GM12878 (cell line): ENCODE measurements at regions not wholly inside any gene's neighbourhood (a gene's known extent, or its start where the extent isn't known, plus 50 kb on each side); places are given as distances from the start of the nearest gene placed in this dataset.

Experiments used
- ATAC-seq: fragments of 200-7000 bp; cut with Tn5 transposase; 3 replicates; pipeline ENCODE4 v1.9.1; 2020; ENCODE audit warnings: mild to moderate bottlenecking, moderate library complexity
- BruUV-seq: library from RNA; stranded (reverse); fragments of 400-500 nt; replicated peaks from 2 replicates; lab custom pipeline; 2021; lab: Mats Ljungman, UMichigan
- CTCF ChIA-PET: fragments of 300-600 bp; sonication (Branson Sonifier 250); formaldehyde crosslinking; extraction: SDS; loops from one replicate; lab custom pipeline; 2021; ENCODE audit warnings: inconsistent platforms; lab: Yijun Ruan, JAX
- POLR2A ChIA-PET: fragments of 350-600 bp; formaldehyde crosslinking; extraction: SDS; loops from one replicate; lab custom pipeline; 2021; ENCODE audit warnings: inconsistent platforms; lab: Charles Lee
- RAD21 ChIA-PET: fragments of 300-600 bp; sonication (Branson Sonifier 250); formaldehyde crosslinking; loops from one replicate; lab custom pipeline; 2023; ENCODE audit warnings: antibody characterized with exemption; ENCODE audit not compliant: unreplicated experiment; lab: Charles Lee
- SMC1A ChIA-PET: fragments of 300-600 bp; sonication (Branson Sonifier 250); formaldehyde crosslinking; loops from one replicate; lab custom pipeline; 2023; ENCODE audit not compliant: unreplicated experiment, uncharacterized antibody; lab: Charles Lee
- DNase-seq: peaks from one replicate; pipeline ENCODE4 v3.0.0-alpha.2; 2011; ENCODE audit warnings: low read depth, low spot score
- FAIRE-seq: peaks from 3 replicates; lab custom pipeline; 2011; peaks lifted over from hg19 to GRCh38; lab: Jason Lieb, UNC
- H2AFZ ChIP-seq: 2 replicates; pipeline ENCODE4 v1.6.0; 2011; ENCODE audit warnings: low read depth, low read length, control low read depth; ENCODE audit not compliant: control insufficient read depth
- H3K27ac ChIP-seq: 2 replicates; pipeline ENCODE4 v1.5.1; 2011; ENCODE audit warnings: control low read depth; ENCODE audit not compliant: control insufficient read depth, insufficient read depth
- H3K27me3 ChIP-seq, 2 experiments: replicated peaks in 1 of 2; 2 replicates each; pipeline versions ENCODE4 v1.6.0 to v1.6.1; 2011; ENCODE audit warnings: low read length in 1 of 2; ENCODE audit not compliant: control insufficient read depth in 2 of 2, insufficient read depth in 2 of 2
- H3K36me3 ChIP-seq, 2 experiments: 2 replicates each; pipeline ENCODE4 v1.5.1; 2011; ENCODE audit warnings: low read length in 1 of 2; ENCODE audit not compliant: control insufficient read depth in 2 of 2, insufficient read depth in 2 of 2
- H3K4me1 ChIP-seq: 2 replicates; pipeline ENCODE4 v1.6.1; 2011; ENCODE audit warnings: mild to moderate bottlenecking, low read length, moderate library complexity, mixed read lengths; ENCODE audit not compliant: control insufficient read depth, insufficient read depth
- H3K4me2 ChIP-seq: 2 replicates; pipeline ENCODE4 v1.6.0; 2011; ENCODE audit warnings: control low read depth; ENCODE audit not compliant: control insufficient read depth, insufficient read depth
- H3K4me3 ChIP-seq: fragments of 200-600 bp; sonication (generic); 2 replicates; pipeline ENCODE4 v1.5.1; 2016
- H3K79me2 ChIP-seq: 2 replicates; pipeline ENCODE4 v1.6.0; 2011; ENCODE audit warnings: low read length; ENCODE audit not compliant: control insufficient read depth, insufficient read depth
- H3K9ac ChIP-seq: 2 replicates; pipeline ENCODE4 v1.8.0; 2011; ENCODE audit warnings: low read length, control low read depth, mixed read lengths; ENCODE audit not compliant: control insufficient read depth, insufficient read depth
- H3K9me3 ChIP-seq: replicated peaks from 3 replicates; pipeline ENCODE4 v1.5.1; 2011; ENCODE audit warnings: mild to moderate bottlenecking, low read length; ENCODE audit not compliant: control insufficient read depth, insufficient read depth
- H4K20me1 ChIP-seq: 2 replicates; pipeline ENCODE4 v1.6.0; 2011; ENCODE audit not compliant: control insufficient read depth, insufficient read depth
- NR2F1 ChIP-seq: fragments of 450-650 bp; conservative IDR thresholded peaks from 2 replicates; pipeline ENCODE4 v1.6.1; 2017; ENCODE audit warnings: mild to moderate bottlenecking
- RCOR1 ChIP-seq: conservative IDR thresholded peaks from 2 replicates; pipeline ENCODE4 v1.6.1; 2012; ENCODE audit warnings: low read depth, low read length, improper control_type of control experiment
- YY1 ChIP-seq: IDR thresholded peaks from 2 replicates; pipeline ENCODE4 v1.6.1; 2011; ENCODE audit warnings: low read depth, mild to moderate bottlenecking, low read length
- ZNF217 ChIP-seq: fragments of 450-650 bp; IDR thresholded peaks from 2 replicates; pipeline ENCODE4 v1.6.1; 2017; ENCODE audit warnings: antibody characterized with exemption, mild to moderate bottlenecking
- ZZZ3 ChIP-seq: IDR thresholded peaks from 2 replicates; pipeline ENCODE4 v1.6.1; 2011; ENCODE audit warnings: low read depth; ENCODE audit not compliant: control insufficient read depth, insufficient read length
- WGBS: methylation state at CpG from one replicate; pipeline ENCODE4 v1.1.6; 2016; ENCODE audit warnings: low lambda C conversion rate; ENCODE audit not compliant: insufficient replicate concordance, insufficient coverage; ENCODE audit errors: missing lambda C conversion rate; 5-methylcytosine and 5-hydroxymethylcytosine counted together
- in situ Hi-C: fragments of 300-500 bp; cut with MboI; formaldehyde crosslinking; loops from 9 replicates; pipeline ENCODE4 v1.14.3; 2018; ENCODE audit warnings: mixed read lengths
- intact Hi-C: fragments of 100-400 bp; cut with micrococcal nuclease; formaldehyde crosslinking; loops from one replicate; pipeline ENCODE4 v1.14.2; 2022; ENCODE audit not compliant: unreplicated experiment
- TF ChIP-seq, protein P1 (sequence below): fragments of 150-350 bp; IDR thresholded peaks from 2 replicates; pipeline ENCODE4 v1.6.1; 2016; ENCODE audit warnings: low read depth, low read length
- TF ChIP-seq, protein P2 (sequence below): fragments of 450-650 bp; IDR thresholded peaks from 2 replicates; pipeline ENCODE4 v1.6.1; 2018; ENCODE audit warnings: mild to moderate bottlenecking, low read depth, moderate library complexity; ENCODE audit not compliant: partially characterized antibody
- TF ChIP-seq, protein P3 (sequence below): IDR thresholded peaks from 2 replicates; pipeline ENCODE4 v1.6.1; 2011; ENCODE audit warnings: mild to moderate bottlenecking, low read depth, low read length, moderate library complexity; ENCODE audit not compliant: insufficient replicate concordance
- TF ChIP-seq, protein P4 (sequence below): fragments of 450-650 bp; IDR thresholded peaks from 2 replicates; pipeline ENCODE4 v1.6.1; 2017; ENCODE audit warnings: mild to moderate bottlenecking

DNA sequence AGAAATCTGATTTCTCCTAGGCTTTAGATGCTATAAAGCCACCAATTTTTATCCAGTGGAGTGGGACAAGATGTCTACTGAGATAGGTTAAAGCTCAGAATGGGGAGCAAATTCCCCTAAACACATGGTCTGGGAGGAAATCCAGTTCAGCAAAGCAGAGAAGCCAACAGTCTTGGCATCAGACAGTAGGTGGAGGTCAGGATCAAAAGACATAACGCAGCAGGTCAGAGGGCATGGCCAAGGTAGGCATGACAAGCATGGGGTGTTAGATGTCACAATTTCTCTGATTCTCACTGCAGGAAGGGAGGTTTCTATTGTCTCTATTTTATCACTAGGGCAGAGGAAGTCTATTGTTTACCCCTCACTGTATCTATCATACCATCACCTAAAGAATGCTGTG lies 288.2 kb downstream of the ACTL7B start:
- CTCF ChIA-PET = interaction anchor here (6.1 kb wide), 1 partner anchor 1144 kb away, joined by 48 read pairs; no protein-coding TSS in a partner anchor
- Histone ChIP-seq H4K20me1 (no peaks in the 10 kb centered on the region), H3K79me2 (no peaks in the 10 kb centered on the region), H3K27me3 (no peaks in the 10 kb centered on the region; a peak in 1 of 4 replicates), H3K9ac (no peak overlapping the region), H3K4me3 (no peak overlapping the region), H3K4me2 (no peak overlapping the region), H3K27ac (no peak overlapping the region), H3K9me3 (no peaks in the 10 kb centered on the region), H3K4me1 (no peaks in the 10 kb centered on the region), H3K36me3 (no peaks in the 10 kb centered on the region), H2AFZ (no peak overlapping the region)
- DNase-seq (no peak), ATAC-seq (no peak), FAIRE-seq (no peak)
- RAD21 ChIA-PET = interaction anchor here (0.6 to 1.9 kb wide), 3 partner anchors 194 to 1085 kb away, joined by 3 to 6 read pairs (median 3); no protein-coding TSS in a partner anchor
- POLR2A ChIA-PET = no interaction called here
- intact Hi-C loops = loop anchor here (5.0 kb wide), 5 partner anchors 100 to 1100 kb away; no protein-coding TSS in a partner anchor
- WGBS = 0% methylated on average over 1 of the region's 1 CpG
- SMC1A ChIA-PET = interaction anchor here (0.9 to 3.1 kb wide), 3 partner anchors 100 to 1145 kb away, joined by 3 to 10 read pairs (median 4); no protein-coding TSS in a partner anchor
- no TSS peak for BruUV-seq
- in situ Hi-C loops = loop anchor here (5.0 to 10.0 kb wide), 2 partner anchors 1080 to 1143 kb away; partner anchors contain the start of gene KLF4
- TF ChIP-seq, protein P1, sequence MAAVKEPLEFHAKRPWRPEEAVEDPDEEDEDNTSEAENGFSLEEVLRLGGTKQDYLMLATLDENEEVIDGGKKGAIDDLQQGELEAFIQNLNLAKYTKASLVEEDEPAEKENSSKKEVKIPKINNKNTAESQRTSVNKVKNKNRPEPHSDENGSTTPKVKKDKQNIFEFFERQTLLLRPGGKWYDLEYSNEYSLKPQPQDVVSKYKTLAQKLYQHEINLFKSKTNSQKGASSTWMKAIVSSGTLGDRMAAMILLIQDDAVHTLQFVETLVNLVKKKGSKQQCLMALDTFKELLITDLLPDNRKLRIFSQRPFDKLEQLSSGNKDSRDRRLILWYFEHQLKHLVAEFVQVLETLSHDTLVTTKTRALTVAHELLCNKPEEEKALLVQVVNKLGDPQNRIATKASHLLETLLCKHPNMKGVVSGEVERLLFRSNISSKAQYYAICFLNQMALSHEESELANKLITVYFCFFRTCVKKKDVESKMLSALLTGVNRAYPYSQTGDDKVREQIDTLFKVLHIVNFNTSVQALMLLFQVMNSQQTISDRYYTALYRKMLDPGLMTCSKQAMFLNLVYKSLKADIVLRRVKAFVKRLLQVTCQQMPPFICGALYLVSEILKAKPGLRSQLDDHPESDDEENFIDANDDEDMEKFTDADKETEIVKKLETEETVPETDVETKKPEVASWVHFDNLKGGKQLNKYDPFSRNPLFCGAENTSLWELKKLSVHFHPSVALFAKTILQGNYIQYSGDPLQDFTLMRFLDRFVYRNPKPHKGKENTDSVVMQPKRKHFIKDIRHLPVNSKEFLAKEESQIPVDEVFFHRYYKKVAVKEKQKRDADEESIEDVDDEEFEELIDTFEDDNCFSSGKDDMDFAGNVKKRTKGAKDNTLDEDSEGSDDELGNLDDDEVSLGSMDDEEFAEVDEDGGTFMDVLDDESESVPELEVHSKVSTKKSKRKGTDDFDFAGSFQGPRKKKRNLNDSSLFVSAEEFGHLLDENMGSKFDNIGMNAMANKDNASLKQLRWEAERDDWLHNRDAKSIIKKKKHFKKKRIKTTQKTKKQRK = no peak
- TF ChIP-seq ZNF217 (no peak), RCOR1 (no peak), ZZZ3 (no peak), NR2F1 (no peak), YY1 (no peak)
- TF ChIP-seq, protein P2, sequence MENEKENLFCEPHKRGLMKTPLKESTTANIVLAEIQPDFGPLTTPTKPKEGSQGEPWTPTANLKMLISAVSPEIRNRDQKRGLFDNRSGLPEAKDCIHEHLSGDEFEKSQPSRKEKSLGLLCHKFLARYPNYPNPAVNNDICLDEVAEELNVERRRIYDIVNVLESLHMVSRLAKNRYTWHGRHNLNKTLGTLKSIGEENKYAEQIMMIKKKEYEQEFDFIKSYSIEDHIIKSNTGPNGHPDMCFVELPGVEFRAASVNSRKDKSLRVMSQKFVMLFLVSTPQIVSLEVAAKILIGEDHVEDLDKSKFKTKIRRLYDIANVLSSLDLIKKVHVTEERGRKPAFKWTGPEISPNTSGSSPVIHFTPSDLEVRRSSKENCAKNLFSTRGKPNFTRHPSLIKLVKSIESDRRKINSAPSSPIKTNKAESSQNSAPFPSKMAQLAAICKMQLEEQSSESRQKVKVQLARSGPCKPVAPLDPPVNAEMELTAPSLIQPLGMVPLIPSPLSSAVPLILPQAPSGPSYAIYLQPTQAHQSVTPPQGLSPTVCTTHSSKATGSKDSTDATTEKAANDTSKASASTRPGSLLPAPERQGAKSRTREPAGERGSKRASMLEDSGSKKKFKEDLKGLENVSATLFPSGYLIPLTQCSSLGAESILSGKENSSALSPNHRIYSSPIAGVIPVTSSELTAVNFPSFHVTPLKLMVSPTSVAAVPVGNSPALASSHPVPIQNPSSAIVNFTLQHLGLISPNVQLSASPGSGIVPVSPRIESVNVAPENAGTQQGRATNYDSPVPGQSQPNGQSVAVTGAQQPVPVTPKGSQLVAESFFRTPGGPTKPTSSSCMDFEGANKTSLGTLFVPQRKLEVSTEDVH = no peak
- TF ChIP-seq, protein P3, sequence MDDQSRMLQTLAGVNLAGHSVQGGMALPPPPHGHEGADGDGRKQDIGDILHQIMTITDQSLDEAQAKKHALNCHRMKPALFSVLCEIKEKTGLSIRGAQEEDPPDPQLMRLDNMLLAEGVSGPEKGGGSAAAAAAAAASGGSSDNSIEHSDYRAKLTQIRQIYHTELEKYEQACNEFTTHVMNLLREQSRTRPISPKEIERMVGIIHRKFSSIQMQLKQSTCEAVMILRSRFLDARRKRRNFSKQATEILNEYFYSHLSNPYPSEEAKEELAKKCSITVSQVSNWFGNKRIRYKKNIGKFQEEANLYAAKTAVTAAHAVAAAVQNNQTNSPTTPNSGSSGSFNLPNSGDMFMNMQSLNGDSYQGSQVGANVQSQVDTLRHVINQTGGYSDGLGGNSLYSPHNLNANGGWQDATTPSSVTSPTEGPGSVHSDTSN = no peak
- TF ChIP-seq, protein P4, sequence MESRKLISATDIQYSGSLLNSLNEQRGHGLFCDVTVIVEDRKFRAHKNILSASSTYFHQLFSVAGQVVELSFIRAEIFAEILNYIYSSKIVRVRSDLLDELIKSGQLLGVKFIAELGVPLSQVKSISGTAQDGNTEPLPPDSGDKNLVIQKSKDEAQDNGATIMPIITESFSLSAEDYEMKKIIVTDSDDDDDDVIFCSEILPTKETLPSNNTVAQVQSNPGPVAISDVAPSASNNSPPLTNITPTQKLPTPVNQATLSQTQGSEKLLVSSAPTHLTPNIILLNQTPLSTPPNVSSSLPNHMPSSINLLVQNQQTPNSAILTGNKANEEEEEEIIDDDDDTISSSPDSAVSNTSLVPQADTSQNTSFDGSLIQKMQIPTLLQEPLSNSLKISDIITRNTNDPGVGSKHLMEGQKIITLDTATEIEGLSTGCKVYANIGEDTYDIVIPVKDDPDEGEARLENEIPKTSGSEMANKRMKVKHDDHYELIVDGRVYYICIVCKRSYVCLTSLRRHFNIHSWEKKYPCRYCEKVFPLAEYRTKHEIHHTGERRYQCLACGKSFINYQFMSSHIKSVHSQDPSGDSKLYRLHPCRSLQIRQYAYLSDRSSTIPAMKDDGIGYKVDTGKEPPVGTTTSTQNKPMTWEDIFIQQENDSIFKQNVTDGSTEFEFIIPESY = no peak
